WTC11 (cell line): ENCODE measurements at regions not wholly inside any gene's neighbourhood (a gene's known extent, or its start where the extent isn't known, plus 50 kb on each side); places are given as distances from the start of the nearest gene placed in this dataset.
"Not testable (repeated sequence)": the region's sequence is repeated elsewhere in the genome, so short reads cannot be mapped to it uniquely, and the experiment has no call there.

ENCODE experiments used
- ATAC-seq: fragments of 200-7000 bp; cut with Tn5 transposase; 2 replicates; pipeline ENCODE4 v1.10.0; 2021; ENCODE audit warnings: mild to moderate bottlenecking, moderate library complexity
- CTCF ChIA-PET: fragments of 300-600 bp; sonication (Branson Sonifier 250); formaldehyde crosslinking; loops from one replicate; lab custom pipeline; 2021; ENCODE audit warnings: antibody characterized with exemption; lab: Charles Lee
- POLR2A ChIA-PET: fragments of 350-600 bp; sonication (Branson Sonifier 250); formaldehyde crosslinking; loops from one replicate; lab custom pipeline; 2021; ENCODE audit warnings: antibody characterized with exemption; lab: Charles Lee
- DNase-seq: peaks from one replicate; pipeline ENCODE4 v3.0.0; 2021; ENCODE audit warnings: low spot score
- H3K27ac Mint-ChIP-seq: 2 replicates; pipeline ENCODE4 v1.8.0; 2021; ENCODE audit warnings: mixed read lengths
- H3K27me3 Mint-ChIP-seq: 2 replicates; pipeline ENCODE4 v1.8.0; 2021; ENCODE audit warnings: low read depth, mild to moderate bottlenecking, moderate library complexity, mixed read lengths
- H3K36me3 Mint-ChIP-seq: 2 replicates; pipeline ENCODE4 v1.8.0; 2021; ENCODE audit warnings: mixed read lengths
- H3K4me1 Mint-ChIP-seq: 2 replicates; pipeline ENCODE4 v1.8.0; 2022; ENCODE audit warnings: mixed read lengths
- H3K4me3 Mint-ChIP-seq: 2 replicates; pipeline ENCODE4 v1.8.0; 2021; ENCODE audit warnings: mild to moderate bottlenecking, moderate library complexity, mixed read lengths
- H3K9me3 Mint-ChIP-seq: 2 replicates; pipeline ENCODE4 v1.8.0; 2021; ENCODE audit warnings: mixed read lengths
- CREB1 ChIP-seq: sonication (generic); formaldehyde crosslinking; IDR thresholded peaks from 2 replicates; pipeline ENCODE4 v1.8.0; 2023; ENCODE audit warnings: mild to moderate bottlenecking, missing genetic modification reagents
- ELF4 ChIP-seq: sonication (generic); formaldehyde crosslinking; IDR thresholded peaks from 2 replicates; pipeline ENCODE4 v1.8.1; 2022; ENCODE audit warnings: low read depth, mild to moderate bottlenecking, moderate library complexity, missing genetic modification reagents
- ESRRA ChIP-seq: sonication (generic); formaldehyde crosslinking; IDR thresholded peaks from 2 replicates; pipeline ENCODE4 v1.8.1; 2022; ENCODE audit warnings: mild to moderate bottlenecking, missing genetic modification reagents, borderline replicate concordance
- ETV6 ChIP-seq: sonication (generic); formaldehyde crosslinking; IDR thresholded peaks from 2 replicates; pipeline ENCODE4 v1.8.1; 2022; ENCODE audit warnings: mild to moderate bottlenecking, missing genetic modification reagents
- GTF2I ChIP-seq: fragments of 250-450 bp; sonication (Bioruptor Pico); conservative IDR thresholded peaks from 2 replicates; pipeline ENCODE4 v1.4.0; 2021; ENCODE audit warnings: mild to moderate bottlenecking
- HMGA2 ChIP-seq: fragments of 250-450 bp; sonication (Bioruptor Pico); IDR thresholded peaks from 2 replicates; pipeline ENCODE4 v1.4.0; 2021; ENCODE audit warnings: mild to moderate bottlenecking, moderate library complexity
- JUN ChIP-seq: sonication (generic); formaldehyde crosslinking; IDR thresholded peaks from 2 replicates; pipeline ENCODE4 v1.8.0; 2023; ENCODE audit warnings: mild to moderate bottlenecking, missing genetic modification reagents
- NFE2L1 ChIP-seq: sonication (generic); formaldehyde crosslinking; IDR thresholded peaks from 2 replicates; pipeline ENCODE4 v1.8.1; 2023; ENCODE audit warnings: missing genetic modification reagents
- NFYB ChIP-seq: sonication (generic); formaldehyde crosslinking; conservative IDR thresholded peaks from 2 replicates; pipeline ENCODE4 v1.8.0; 2022; ENCODE audit warnings: low read depth, missing genetic modification reagents
- NR1H2 ChIP-seq: sonication (generic); formaldehyde crosslinking; IDR thresholded peaks from 2 replicates; pipeline ENCODE4 v1.9.0; 2021; ENCODE audit warnings: mild to moderate bottlenecking, moderate library complexity, missing genetic modification reagents
- OVOL2 ChIP-seq: fragments of 250-450 bp; sonication (Bioruptor Pico); IDR thresholded peaks from 2 replicates; pipeline ENCODE4 v1.9.0; 2021; ENCODE audit warnings: mild to moderate bottlenecking, borderline replicate concordance
- PRRX2 ChIP-seq: fragments of 250-450 bp; sonication (Bioruptor Pico); IDR thresholded peaks from 2 replicates; pipeline ENCODE4 v1.8.0; 2021; ENCODE audit warnings: mild to moderate bottlenecking
- SMAD4 ChIP-seq: sonication (generic); formaldehyde crosslinking; IDR thresholded peaks from 2 replicates; pipeline ENCODE4 v1.8.0; 2022; ENCODE audit warnings: mild to moderate bottlenecking, missing genetic modification reagents
- TCF7 ChIP-seq: sonication (generic); formaldehyde crosslinking; IDR thresholded peaks from 2 replicates; pipeline ENCODE4 v1.8.0; 2022; ENCODE audit warnings: mild to moderate bottlenecking, low read depth, missing genetic modification reagents, moderate library complexity
- ZNF138 ChIP-seq: sonication (generic); formaldehyde crosslinking; conservative IDR thresholded peaks from 2 replicates; pipeline ENCODE4 v1.8.1; 2022; ENCODE audit warnings: mild to moderate bottlenecking, moderate library complexity, missing genetic modification reagents
- TF ChIP-seq, protein P1 (sequence below): sonication (generic); formaldehyde crosslinking; IDR thresholded peaks from 2 replicates; pipeline ENCODE4 v1.8.1; 2022; ENCODE audit warnings: mild to moderate bottlenecking, moderate library complexity, missing genetic modification reagents
- TF ChIP-seq, protein P2 (sequence below): fragments of 250-450 bp; sonication (Bioruptor Pico); IDR thresholded peaks from 2 replicates; pipeline ENCODE4 v1.9.0; 2021; ENCODE audit warnings: mild to moderate bottlenecking
- TF ChIP-seq, protein P3 (sequence below): fragments of 250-450 bp; sonication (Bioruptor Pico); IDR thresholded peaks from 2 replicates; pipeline ENCODE4 v2.1.2; 2022; ENCODE audit warnings: mild to moderate bottlenecking, moderate library complexity
- TF ChIP-seq, protein P4 (sequence below): sonication (generic); formaldehyde crosslinking; IDR thresholded peaks from 2 replicates; pipeline ENCODE4 v1.8.1; 2023; ENCODE audit warnings: mild to moderate bottlenecking, moderate library complexity, missing genetic modification reagents
- TF ChIP-seq, protein P5 (sequence below): sonication (generic); formaldehyde crosslinking; IDR thresholded peaks from 2 replicates; pipeline ENCODE4 v1.8.1; 2023; ENCODE audit warnings: mild to moderate bottlenecking, missing genetic modification reagents
- TF ChIP-seq, protein P6 (sequence below): sonication (generic); formaldehyde crosslinking; IDR thresholded peaks from 2 replicates; pipeline ENCODE4 v1.8.0; 2022; ENCODE audit warnings: mild to moderate bottlenecking, missing genetic modification reagents
- TF ChIP-seq, protein P7 (sequence below): sonication (generic); formaldehyde crosslinking; IDR thresholded peaks from 2 replicates; pipeline ENCODE4 v1.8.0; 2022; ENCODE audit warnings: missing genetic modification reagents

DNA sequence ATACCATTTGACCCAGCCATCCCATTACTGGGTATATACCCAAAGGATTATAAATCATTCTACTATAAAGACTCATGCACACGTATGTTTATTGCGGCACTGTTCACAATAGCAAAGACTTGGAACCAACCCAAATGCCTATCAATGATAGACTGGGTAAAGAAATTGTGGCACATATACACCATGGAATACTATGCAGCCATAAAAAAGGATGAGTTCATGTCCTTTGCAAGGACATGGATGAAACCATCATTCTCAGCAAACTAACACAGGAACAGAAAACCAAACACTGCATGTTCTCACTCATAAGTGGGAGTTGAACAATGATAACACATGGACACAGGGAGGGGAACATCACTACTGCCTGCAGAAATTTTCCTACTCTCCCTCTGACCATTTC, 90.0 kb downstream of the HLX start:
- H3K36me3 Mint-ChIP-seq, CTCF ChIA-PET, H3K4me3 Mint-ChIP-seq, ATAC-seq, H3K27me3 Mint-ChIP-seq, H3K4me1 Mint-ChIP-seq, POLR2A ChIA-PET, DNase-seq, H3K27ac Mint-ChIP-seq: not testable (repeated sequence)
- H3K9me3 Mint-ChIP-seq: peaks cover 17% of the 10 kb centered on the region
- 0 out of 2 replicates have a peak, but pooled peaks have one; percentile 20 for TF ChIP-seq GTF2I (CRISPR knock-in tag)

DNA sequence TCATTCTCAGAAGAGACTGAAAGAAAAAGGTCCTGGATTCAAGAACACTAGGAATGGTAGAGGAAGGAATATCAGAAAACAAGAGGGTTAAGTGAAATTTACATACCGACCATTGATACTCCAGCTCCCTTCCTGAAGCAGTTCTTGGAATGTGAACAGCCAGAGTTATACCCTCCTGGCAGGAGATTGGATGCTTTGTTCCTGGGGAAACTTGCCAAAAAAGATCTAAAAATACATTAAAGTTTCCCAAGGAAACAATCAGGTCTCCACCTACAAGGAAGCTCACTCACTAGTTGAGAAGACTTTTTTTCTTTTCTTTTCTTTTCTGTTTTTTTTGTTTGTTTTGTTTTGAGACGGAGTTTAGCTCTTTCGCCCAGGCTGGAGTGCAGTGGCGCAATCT, 91.1 kb downstream of the HLX start:
- no peak for ATAC-seq
- CTCF ChIA-PET: interaction anchor here (0.5 kb wide), 1 partner anchor 80 kb away, joined by 3 read pairs; no protein-coding TSS in a partner anchor
- H3K4me1 Mint-ChIP-seq: no peaks in the 10 kb centered on the region
- no peaks in the 10 kb centered on the region for H3K36me3 Mint-ChIP-seq
- TF ChIP-seq, protein P1, sequence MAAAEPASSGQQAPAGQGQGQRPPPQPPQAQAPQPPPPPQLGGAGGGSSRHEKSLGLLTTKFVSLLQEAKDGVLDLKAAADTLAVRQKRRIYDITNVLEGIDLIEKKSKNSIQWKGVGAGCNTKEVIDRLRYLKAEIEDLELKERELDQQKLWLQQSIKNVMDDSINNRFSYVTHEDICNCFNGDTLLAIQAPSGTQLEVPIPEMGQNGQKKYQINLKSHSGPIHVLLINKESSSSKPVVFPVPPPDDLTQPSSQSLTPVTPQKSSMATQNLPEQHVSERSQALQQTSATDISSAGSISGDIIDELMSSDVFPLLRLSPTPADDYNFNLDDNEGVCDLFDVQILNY: no peak
- TF ChIP-seq NR1H2 (CRISPR knock-in tag): no peak
- H3K9me3 Mint-ChIP-seq: peaks cover 16% of the 10 kb centered on the region
- H3K27me3 Mint-ChIP-seq: no peaks in the 10 kb centered on the region; the same call in 1 of the 2 replicates
- no peak overlapping the region for H3K27ac Mint-ChIP-seq
- POLR2A ChIA-PET: no interaction called here
- no peak for DNase-seq
- no peak overlapping the region for H3K4me3 Mint-ChIP-seq

DNA sequence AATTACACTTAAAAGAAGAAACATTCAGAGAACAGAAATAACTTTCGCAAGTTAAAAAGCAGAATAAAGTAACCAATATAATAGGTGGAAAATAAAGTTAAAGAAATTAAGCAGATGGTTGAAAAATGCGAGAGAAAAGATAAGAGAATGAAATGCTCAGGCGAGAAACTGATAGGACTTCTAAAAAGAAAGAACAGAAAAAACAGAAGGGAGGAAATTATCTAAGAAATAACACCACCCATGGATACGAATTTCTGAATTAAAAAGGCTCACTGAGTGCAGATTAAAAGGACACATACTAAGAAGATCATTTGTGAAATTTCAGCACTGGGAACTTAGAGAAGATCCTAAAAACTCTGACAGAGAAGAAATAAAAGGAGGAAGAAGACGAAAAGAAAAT, 92.0 kb downstream of the HLX start:
- Mint-ChIP-seq H3K4me1 (no peaks in the 10 kb centered on the region), H3K27me3 (no peaks in the 10 kb centered on the region; the same call in 1 of the 2 replicates), H3K9me3 (peaks cover 16% of the 10 kb centered on the region), H3K27ac (no peak overlapping the region), H3K4me3 (no peak overlapping the region), H3K36me3 (no peaks in the 10 kb centered on the region)
- TF ChIP-seq HMGA2 (CRISPR knock-in tag) (no peak), JUN (CRISPR knock-in tag) (no peak), NFYB (CRISPR knock-in tag) (no peak), SMAD4 (CRISPR knock-in tag) (no peak), NFE2L1 (no peak), CREB1 (no peak), ETV6 (CRISPR knock-in tag) (no peak), ZNF138 (CRISPR knock-in tag) (no peak), ESRRA (no peak), PRRX2 (CRISPR knock-in tag) (no peak)
- TF ChIP-seq, protein P2, sequence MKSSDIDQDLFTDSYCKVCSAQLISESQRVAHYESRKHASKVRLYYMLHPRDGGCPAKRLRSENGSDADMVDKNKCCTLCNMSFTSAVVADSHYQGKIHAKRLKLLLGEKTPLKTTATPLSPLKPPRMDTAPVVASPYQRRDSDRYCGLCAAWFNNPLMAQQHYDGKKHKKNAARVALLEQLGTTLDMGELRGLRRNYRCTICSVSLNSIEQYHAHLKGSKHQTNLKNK: no peak
- TF ChIP-seq, protein P3, sequence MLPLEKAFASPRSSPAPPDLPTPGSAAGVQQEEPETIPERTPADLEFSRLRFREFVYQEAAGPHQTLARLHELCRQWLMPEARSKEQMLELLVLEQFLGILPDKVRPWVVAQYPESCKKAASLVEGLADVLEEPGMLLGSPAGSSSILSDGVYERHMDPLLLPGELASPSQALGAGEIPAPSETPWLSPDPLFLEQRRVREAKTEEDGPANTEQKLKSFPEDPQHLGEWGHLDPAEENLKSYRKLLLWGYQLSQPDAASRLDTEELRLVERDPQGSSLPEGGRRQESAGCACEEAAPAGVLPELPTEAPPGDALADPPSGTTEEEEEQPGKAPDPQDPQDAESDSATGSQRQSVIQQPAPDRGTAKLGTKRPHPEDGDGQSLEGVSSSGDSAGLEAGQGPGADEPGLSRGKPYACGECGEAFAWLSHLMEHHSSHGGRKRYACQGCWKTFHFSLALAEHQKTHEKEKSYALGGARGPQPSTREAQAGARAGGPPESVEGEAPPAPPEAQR (CRISPR knock-in tag): no peak
- TF ChIP-seq, protein P4, sequence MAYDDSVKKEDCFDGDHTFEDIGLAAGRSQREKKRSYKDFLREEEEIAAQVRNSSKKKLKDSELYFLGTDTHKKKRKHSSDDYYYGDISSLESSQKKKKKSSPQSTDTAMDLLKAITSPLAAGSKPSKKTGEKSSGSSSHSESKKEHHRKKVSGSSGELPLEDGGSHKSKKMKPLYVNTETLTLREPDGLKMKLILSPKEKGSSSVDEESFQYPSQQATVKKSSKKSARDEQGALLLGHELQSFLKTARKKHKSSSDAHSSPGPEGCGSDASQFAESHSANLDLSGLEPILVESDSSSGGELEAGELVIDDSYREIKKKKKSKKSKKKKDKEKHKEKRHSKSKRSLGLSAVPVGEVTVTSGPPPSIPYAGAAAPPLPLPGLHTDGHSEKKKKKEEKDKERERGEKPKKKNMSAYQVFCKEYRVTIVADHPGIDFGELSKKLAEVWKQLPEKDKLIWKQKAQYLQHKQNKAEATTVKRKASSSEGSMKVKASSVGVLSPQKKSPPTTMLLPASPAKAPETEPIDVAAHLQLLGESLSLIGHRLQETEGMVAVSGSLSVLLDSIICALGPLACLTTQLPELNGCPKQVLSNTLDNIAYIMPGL (CRISPR knock-in tag): no peak
- ChIA-PET CTCF (no interaction called here), POLR2A (no interaction called here)
- ATAC-seq (no peak), DNase-seq (no peak)

DNA sequence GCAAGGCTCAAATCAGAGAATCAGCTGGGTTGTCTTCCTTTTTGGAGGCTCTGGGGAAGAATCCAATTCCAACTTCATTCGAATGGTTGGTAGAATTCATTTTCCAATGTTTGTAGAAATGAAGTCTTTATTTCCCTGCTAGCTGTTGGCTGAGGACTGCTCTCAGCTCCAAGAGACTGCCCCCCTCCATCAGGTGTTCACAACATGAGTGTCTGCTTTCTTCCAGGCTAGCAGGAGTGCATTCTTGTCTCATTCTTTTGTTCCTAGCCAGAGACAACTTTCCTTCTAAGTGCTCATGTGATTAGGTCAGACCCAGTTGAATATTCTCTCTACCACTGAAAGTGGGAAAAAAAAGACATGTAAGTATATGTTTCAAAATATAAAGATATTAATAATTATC, 95.2 kb downstream of the HLX start:
- no peak for DNase-seq
- POLR2A ChIA-PET: no interaction called here
- Mint-ChIP-seq H3K4me1 (no peaks in the 10 kb centered on the region), H3K9me3 (peaks cover 14% of the 10 kb centered on the region), H3K4me3 (no peak overlapping the region), H3K36me3 (no peaks in the 10 kb centered on the region), H3K27ac (no peak overlapping the region), H3K27me3 (no peaks in the 10 kb centered on the region)
- ATAC-seq: peak; percentile 62
- CTCF ChIA-PET: no interaction called here
- TF ChIP-seq, protein P5, sequence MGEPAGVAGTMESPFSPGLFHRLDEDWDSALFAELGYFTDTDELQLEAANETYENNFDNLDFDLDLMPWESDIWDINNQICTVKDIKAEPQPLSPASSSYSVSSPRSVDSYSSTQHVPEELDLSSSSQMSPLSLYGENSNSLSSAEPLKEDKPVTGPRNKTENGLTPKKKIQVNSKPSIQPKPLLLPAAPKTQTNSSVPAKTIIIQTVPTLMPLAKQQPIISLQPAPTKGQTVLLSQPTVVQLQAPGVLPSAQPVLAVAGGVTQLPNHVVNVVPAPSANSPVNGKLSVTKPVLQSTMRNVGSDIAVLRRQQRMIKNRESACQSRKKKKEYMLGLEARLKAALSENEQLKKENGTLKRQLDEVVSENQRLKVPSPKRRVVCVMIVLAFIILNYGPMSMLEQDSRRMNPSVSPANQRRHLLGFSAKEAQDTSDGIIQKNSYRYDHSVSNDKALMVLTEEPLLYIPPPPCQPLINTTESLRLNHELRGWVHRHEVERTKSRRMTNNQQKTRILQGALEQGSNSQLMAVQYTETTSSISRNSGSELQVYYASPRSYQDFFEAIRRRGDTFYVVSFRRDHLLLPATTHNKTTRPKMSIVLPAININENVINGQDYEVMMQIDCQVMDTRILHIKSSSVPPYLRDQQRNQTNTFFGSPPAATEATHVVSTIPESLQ (CRISPR knock-in tag): no peak
- TF ChIP-seq, protein P6, sequence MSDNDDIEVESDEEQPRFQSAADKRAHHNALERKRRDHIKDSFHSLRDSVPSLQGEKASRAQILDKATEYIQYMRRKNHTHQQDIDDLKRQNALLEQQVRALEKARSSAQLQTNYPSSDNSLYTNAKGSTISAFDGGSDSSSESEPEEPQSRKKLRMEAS (CRISPR knock-in tag): no peak
- no peak for TF ChIP-seq OVOL2 (CRISPR knock-in tag)
- TF ChIP-seq TCF7 (CRISPR knock-in tag): no peak
- TF ChIP-seq ELF4 (CRISPR knock-in tag): no peak
- TF ChIP-seq, protein P7, sequence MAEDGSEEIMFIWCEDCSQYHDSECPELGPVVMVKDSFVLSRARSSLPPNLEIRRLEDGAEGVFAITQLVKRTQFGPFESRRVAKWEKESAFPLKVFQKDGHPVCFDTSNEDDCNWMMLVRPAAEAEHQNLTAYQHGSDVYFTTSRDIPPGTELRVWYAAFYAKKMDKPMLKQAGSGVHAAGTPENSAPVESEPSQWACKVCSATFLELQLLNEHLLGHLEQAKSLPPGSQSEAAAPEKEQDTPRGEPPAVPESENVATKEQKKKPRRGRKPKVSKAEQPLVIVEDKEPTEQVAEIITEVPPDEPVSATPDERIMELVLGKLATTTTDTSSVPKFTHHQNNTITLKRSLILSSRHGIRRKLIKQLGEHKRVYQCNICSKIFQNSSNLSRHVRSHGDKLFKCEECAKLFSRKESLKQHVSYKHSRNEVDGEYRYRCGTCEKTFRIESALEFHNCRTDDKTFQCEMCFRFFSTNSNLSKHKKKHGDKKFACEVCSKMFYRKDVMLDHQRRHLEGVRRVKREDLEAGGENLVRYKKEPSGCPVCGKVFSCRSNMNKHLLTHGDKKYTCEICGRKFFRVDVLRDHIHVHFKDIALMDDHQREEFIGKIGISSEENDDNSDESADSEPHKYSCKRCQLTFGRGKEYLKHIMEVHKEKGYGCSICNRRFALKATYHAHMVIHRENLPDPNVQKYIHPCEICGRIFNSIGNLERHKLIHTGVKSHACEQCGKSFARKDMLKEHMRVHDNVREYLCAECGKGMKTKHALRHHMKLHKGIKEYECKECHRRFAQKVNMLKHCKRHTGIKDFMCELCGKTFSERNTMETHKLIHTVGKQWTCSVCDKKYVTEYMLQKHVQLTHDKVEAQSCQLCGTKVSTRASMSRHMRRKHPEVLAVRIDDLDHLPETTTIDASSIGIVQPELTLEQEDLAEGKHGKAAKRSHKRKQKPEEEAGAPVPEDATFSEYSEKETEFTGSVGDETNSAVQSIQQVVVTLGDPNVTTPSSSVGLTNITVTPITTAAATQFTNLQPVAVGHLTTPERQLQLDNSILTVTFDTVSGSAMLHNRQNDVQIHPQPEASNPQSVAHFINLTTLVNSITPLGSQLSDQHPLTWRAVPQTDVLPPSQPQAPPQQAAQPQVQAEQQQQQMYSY (CRISPR knock-in tag): no peak
